C4-2B (cell line): ENCODE measurements at regions not wholly inside any gene's neighbourhood (a gene's known extent, or its start where the extent isn't known, plus 50 kb on each side); places are given as distances from the start of the nearest gene placed in this dataset.
"Not testable (repeated sequence)": the region's sequence is repeated elsewhere in the genome, so short reads cannot be mapped to it uniquely, and the experiment has no call there.

Experiments used
- H3K27ac ChIP-seq: fragments of 450-650 bp; 2 replicates; pipeline ENCODE4 v1.5.1; 2017
- ZFX ChIP-seq: fragments of 450-650 bp; IDR thresholded peaks from 2 replicates; pipeline ENCODE4 v1.6.1; 2017
- TF ChIP-seq, protein P1 (sequence below): fragments of 450-650 bp; conservative IDR thresholded peaks from 2 replicates; pipeline ENCODE4 v1.5.1; 2017; ENCODE audit warnings: mild to moderate bottlenecking

DNA sequence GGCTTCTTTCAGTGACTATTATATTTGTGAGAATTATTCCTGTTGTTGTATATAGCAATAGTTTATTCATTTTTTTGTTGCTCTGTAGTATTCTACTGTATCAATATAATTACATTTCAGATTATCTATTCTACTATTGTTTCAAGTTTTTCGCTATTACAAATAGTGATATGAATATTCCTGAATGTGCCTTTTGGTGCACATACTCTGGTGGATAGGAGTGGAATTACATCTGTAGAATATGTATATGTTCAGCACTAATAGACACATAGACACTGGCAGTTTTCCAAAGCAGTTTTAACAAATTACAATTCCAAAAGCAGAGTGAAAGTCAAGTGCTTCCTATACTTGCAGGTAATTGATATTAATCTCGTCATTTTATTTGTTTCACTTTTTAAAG, 696.2 kb upstream of the PRMT6 start:
- no peak overlapping the region for H3K27ac ChIP-seq
- no peak for TF ChIP-seq ZFX
- TF ChIP-seq, protein P1, sequence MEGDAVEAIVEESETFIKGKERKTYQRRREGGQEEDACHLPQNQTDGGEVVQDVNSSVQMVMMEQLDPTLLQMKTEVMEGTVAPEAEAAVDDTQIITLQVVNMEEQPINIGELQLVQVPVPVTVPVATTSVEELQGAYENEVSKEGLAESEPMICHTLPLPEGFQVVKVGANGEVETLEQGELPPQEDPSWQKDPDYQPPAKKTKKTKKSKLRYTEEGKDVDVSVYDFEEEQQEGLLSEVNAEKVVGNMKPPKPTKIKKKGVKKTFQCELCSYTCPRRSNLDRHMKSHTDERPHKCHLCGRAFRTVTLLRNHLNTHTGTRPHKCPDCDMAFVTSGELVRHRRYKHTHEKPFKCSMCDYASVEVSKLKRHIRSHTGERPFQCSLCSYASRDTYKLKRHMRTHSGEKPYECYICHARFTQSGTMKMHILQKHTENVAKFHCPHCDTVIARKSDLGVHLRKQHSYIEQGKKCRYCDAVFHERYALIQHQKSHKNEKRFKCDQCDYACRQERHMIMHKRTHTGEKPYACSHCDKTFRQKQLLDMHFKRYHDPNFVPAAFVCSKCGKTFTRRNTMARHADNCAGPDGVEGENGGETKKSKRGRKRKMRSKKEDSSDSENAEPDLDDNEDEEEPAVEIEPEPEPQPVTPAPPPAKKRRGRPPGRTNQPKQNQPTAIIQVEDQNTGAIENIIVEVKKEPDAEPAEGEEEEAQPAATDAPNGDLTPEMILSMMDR: peak; percentile 53

DNA sequence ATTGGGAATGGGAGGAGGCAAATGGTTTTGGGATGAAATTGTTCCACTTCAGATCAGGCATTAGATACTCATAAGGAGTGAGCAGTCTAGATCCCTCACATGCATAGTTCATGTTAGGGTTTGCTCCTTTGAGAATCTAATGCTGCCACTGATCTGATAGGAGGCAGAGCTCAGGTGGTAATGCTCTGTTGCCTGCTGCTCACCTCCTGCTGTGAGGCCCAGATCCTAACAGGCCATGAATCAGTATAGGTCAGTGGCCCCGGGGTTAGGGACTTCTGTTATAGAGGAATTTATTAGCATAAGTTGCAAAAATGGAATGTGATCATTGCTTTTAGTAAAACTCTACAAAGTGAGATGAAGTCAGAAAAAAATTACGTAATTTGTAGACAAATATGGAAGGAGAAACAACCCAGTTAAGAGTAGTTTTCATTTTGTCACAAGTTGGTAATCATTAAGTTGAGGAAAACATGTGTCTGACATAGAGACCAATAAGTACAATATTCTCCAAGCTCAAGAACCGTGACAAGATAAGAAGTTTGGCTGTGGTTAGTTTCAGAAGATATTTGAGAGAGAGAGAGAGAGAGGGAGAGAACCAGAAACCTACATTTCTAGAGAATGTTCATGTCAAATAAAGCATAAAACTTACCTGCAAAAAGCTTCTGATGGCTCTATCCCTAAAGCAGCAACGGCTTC, 689.7 kb upstream of the PRMT6 start:
- TF ChIP-seq, protein P1: no peak
- TF ChIP-seq ZFX: no peak
- no peak overlapping the region for H3K27ac ChIP-seq

GRCh38 chr1:106378261-106378660, 678.2 kb upstream of the PRMT6 start:
- no peak overlapping the region for H3K27ac ChIP-seq
- TF ChIP-seq, protein P1: no peak
- no peak for TF ChIP-seq ZFX

- TF ChIP-seq, protein P1: no peak
- TF ChIP-seq ZFX: no peak
- no peak overlapping the region for H3K27ac ChIP-seq
Measured at GRCh38 chr1:106380772-106381171, 675.7 kb upstream of the PRMT6 start.

DNA sequence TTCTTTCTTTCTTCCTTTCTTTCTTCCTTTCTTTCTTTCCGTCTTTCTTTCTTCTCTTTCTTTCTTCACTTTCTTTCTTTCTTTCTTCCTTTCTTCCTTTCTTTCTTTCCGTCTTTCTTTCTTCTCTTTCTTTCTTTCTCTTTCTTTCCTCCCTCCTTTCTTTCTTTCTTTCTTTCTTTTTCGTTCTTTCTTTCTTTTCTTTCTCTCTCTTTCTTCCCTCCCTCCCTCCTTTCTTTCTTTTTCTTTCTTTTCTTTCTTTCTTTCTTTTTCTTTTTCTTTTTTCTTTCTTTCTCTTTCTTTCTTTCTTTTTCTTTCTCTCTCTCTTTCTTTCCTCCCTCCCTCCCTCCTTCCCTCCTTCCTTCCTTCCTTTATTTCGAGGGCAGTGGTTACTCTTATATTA, 667.3 kb upstream of the PRMT6 start:
- H3K27ac ChIP-seq: not testable (repeated sequence)

DNA sequence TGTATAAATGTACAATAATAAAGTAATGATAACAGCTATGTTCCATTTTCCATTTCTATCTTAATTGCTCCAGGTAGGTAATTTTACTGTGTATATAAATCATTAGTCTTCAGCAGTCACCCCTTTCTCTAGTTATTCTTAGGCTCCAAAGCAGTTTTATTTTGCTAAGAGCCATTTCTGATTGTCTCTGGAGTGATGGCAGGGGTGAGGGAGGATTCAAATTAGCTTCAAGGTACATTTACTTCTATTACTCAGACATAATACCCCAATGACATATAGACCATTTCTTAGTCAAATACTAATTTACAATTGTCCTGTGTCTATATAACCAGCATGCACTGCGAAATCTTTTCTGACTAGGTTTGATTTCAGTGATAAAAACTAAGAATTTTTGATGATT, 663.4 kb upstream of the PRMT6 start:
- H3K27ac ChIP-seq: no peak overlapping the region
- TF ChIP-seq ZFX: no peak

DNA sequence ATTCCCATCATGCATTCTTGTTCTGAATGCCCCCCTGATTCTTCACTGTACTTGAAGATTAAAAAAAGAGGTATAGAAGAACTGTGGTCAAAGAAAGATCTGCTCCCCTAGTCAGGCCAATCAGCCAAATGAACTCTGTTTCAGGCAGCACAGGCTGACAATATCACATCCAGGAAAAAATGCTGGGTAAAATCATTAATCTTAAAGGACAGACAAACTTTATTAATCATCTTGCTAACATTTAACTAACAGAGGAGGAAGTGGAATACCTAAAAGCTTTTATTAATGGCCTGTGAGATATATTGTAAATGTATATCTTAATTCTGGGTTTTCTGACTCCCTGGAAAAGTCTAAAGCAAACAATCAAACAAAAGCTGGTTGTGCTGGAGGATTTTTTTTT, 660.5 kb upstream of the PRMT6 start:
- H3K27ac ChIP-seq: no peak overlapping the region
- TF ChIP-seq, protein P1: no peak
- TF ChIP-seq ZFX: no peak

DNA sequence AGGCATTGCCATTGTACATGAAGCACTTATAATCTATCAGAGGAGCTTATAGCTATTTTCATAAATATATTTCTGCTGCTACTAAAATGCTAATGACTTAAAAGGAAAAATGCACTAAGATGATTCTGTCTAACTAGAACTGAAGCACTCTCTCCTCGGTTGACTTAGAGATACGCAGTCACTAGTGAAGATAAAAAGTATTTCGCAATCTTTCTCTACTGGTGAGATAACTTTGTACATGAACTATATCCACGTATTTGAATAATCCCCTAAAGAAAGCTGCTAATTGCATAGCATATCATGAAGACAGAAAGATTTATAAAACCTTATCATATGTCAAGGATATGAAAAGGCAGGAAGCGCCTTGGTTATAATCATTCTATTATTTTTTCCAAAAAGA, 658.1 kb upstream of the PRMT6 start:
- H3K27ac ChIP-seq: no peak overlapping the region
- TF ChIP-seq ZFX: no peak
- TF ChIP-seq, protein P1: no peak
